Upper lobe of left lung (tissue), 4 donors: ENCODE measurements at regions not wholly inside any gene's neighbourhood (a gene's known extent, or its start where the extent isn't known, plus 50 kb on each side); places are given as distances from the start of the nearest gene placed in this dataset.

ENCODE experiments used
- POLR2A ChIP-seq, 4 donors: fragments of 450-650 bp; IDR thresholded peaks; one replicate each; pipeline ENCODE4 v1.5.1; 2016 to 2017; ENCODE audit warnings: antibody characterized with exemption in 4 of 4, mild to moderate bottlenecking in 2 of 4
- POLR2AphosphoS5 ChIP-seq, 2 donors: sonication (generic); formaldehyde crosslinking; IDR thresholded peaks; one replicate each; pipeline ENCODE4 v1.5.1; 2017; ENCODE audit warnings: antibody characterized with exemption in 2 of 2

- TF ChIP-seq POLR2A (IDR thresholded peaks at IDR 0.05) (no peak), POLR2AphosphoS5 (IDR thresholded peaks at IDR 0.05) (no peak)
Observed at GRCh38 chr3:178439504-178439903, 96.7 kb upstream of the KCNMB2 start.
